NOMO-1 (cell line): ENCODE measurements at regions not wholly inside any gene's neighbourhood (a gene's known extent, or its start where the extent isn't known, plus 50 kb on each side); places are given as distances from the start of the nearest gene placed in this dataset.
"Not testable (repeated sequence)": the region's sequence is repeated elsewhere in the genome, so short reads cannot be mapped to it uniquely, and the experiment has no call there.

Experiments
- DNase-seq, 2 experiments: peaks; one replicate each; lab custom pipeline; 2025; ENCODE audit not compliant: unreplicated experiment in 2 of 2; lab: John Stamatoyannopoulos, UW

- DNase-seq = no peak
Measured at GRCh38 chr5:120808606-120809005, 344.5 kb downstream of the PRR16 start.

- no peak for DNase-seq
Measured at GRCh38 chr5:120813551-120813950, 349.5 kb downstream of the PRR16 start.

- no peak for DNase-seq
Measured at GRCh38 chr5:120817044-120817985, 353.2 kb downstream of the PRR16 start.

- no peak for DNase-seq
Measured at GRCh38 chr5:120818128-120818527, 354.0 kb downstream of the PRR16 start.

GRCh38 chr5:120823328-120823727, 359.2 kb downstream of the PRR16 start:
- no peak for DNase-seq

- not testable (repeated sequence) for DNase-seq
Measured at GRCh38 chr5:120831646-120832045, 367.5 kb downstream of the PRR16 start.

- no peak for DNase-seq
Measured at GRCh38 chr5:120841830-120842229, 377.7 kb downstream of the PRR16 start.

GRCh38 chr5:120843390-120843980, 379.4 kb downstream of the PRR16 start:
- DNase-seq = no peak

- DNase-seq = no peak
Measured at GRCh38 chr5:120848883-120849282, 384.8 kb downstream of the PRR16 start.

- DNase-seq = no peak
Measured at GRCh38 chr5:120852222-120852860, 388.2 kb downstream of the PRR16 start.

- DNase-seq = no peak
Measured at GRCh38 chr5:120866997-120867396, 402.9 kb downstream of the PRR16 start.

- DNase-seq = no peak
Measured at GRCh38 chr5:120869831-120870230, 405.7 kb downstream of the PRR16 start.

GRCh38 chr5:120872297-120872696, 408.2 kb downstream of the PRR16 start:
- DNase-seq = peak; percentile 1 to 21

GRCh38 chr5:120873083-120873482, 409.0 kb downstream of the PRR16 start:
- DNase-seq = no peak

- no peak for DNase-seq
Measured at GRCh38 chr5:120874081-120874862, 410.2 kb downstream of the PRR16 start.

- DNase-seq = no peak
Measured at GRCh38 chr5:120882038-120882775, 418.1 kb downstream of the PRR16 start.

- DNase-seq = no peak
Measured at GRCh38 chr5:120886351-120886860, 422.3 kb downstream of the PRR16 start.

GRCh38 chr5:120895660-120896059, 431.6 kb downstream of the PRR16 start:
- no peak for DNase-seq

- peak in 1 of 2 experiments; percentile 43 for DNase-seq
Measured at GRCh38 chr5:120901199-120901598, 437.1 kb downstream of the PRR16 start.

GRCh38 chr5:120907953-120908352, 443.9 kb downstream of the PRR16 start:
- DNase-seq = no peak
